Neural cell (in vitro differentiated cells): ENCODE measurements at regions not wholly inside any gene's neighbourhood (a gene's known extent, or its start where the extent isn't known, plus 50 kb on each side); places are given as distances from the start of the nearest gene placed in this dataset.

ENCODE experiments used
- MXI1 ChIP-seq: fragments of 450-650 bp; conservative IDR thresholded peaks from 2 replicates; pipeline ENCODE4 v1.6.1; 2014; ENCODE audit warnings: antibody characterized with exemption, mild to moderate bottlenecking; ENCODE audit not compliant: poor library complexity, severe bottlenecking
- RAD21 ChIP-seq: fragments of 450-650 bp; conservative IDR thresholded peaks from 2 replicates; pipeline ENCODE4 v1.6.1; 2014; ENCODE audit warnings: antibody characterized with exemption, mild to moderate bottlenecking, moderate library complexity
- TF ChIP-seq, protein P1 (sequence below): fragments of 450-650 bp; IDR thresholded peaks from 2 replicates; pipeline ENCODE4 v1.5.1; 2014; ENCODE audit warnings: antibody characterized with exemption, mild to moderate bottlenecking, moderate library complexity; ENCODE audit not compliant: poor library complexity, severe bottlenecking

DNA sequence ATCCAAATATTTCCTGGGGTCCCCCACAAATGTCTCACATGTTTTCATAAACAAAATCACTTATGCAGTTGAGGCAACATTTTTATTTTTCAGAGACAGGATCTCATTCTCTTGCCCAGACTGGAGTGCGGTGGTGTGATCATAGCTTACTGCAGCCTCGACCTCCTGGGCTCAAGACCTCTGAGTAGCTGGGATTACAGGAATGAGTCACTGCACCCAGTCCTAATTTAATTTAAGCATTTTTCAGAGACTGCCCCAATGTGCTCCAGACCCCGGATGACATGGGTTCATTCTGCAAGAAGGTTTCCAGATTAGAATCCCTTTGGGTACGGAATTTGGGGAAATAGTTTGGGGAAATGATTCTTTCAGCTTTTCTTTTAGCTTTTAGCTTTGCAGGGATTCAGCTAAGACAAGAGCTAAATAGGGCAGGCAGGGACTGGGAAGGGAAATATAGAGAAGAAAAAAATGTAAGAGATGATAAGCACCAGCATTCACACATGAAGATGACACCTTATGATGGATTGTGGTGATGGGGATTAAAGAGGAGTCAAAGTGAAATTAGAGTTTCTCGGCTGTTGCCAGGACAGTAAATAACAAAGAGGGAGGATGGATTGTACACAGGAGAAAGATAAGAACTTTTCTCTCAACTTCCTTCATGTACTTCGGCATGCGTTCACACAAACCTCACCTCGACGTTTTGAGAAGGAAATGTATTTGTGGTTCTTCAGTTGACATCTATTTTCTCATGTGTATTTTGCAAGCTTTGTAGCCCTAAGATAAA lies 169.4 kb upstream of the TAB2 start:
- TF ChIP-seq MXI1 = no peak
- no peak for TF ChIP-seq RAD21
- TF ChIP-seq, protein P1, sequence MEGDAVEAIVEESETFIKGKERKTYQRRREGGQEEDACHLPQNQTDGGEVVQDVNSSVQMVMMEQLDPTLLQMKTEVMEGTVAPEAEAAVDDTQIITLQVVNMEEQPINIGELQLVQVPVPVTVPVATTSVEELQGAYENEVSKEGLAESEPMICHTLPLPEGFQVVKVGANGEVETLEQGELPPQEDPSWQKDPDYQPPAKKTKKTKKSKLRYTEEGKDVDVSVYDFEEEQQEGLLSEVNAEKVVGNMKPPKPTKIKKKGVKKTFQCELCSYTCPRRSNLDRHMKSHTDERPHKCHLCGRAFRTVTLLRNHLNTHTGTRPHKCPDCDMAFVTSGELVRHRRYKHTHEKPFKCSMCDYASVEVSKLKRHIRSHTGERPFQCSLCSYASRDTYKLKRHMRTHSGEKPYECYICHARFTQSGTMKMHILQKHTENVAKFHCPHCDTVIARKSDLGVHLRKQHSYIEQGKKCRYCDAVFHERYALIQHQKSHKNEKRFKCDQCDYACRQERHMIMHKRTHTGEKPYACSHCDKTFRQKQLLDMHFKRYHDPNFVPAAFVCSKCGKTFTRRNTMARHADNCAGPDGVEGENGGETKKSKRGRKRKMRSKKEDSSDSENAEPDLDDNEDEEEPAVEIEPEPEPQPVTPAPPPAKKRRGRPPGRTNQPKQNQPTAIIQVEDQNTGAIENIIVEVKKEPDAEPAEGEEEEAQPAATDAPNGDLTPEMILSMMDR = no peak
